ENCODE measurements at regions not wholly inside any gene's neighbourhood (a gene's known extent, or its start where the extent isn't known, plus 50 kb on each side); places are given as distances from the start of the nearest gene placed in this dataset.

DNA sequence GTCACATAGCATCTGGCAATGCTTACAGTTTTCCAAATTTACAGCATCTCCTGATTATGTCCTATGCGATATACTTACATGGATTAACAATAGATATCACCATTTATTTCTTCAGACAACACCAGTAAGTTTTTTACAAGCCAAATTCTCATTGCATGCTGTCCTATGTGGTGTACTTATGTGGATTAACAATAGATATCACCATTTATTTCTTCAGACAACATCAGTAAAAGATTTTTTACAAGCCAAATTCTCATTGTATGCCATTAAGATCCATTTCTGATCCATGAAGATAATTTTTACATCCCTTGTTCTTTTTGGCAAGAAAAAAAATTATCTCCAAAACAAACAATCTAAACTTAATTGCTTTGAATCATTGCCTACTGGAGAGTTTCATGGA is 340.9 kb downstream of the KCNN2 start:
- Histone ChIP-seq H3K4me2 (ENCODE audit: extremely low read depth, insufficient read depth, low read length) (no peak overlapping the region), H3K79me2 (ENCODE audit: control insufficient read depth, insufficient read depth, low read length) (no peaks in the 10 kb centered on the region), H3K9me3 (ENCODE audit: control insufficient read depth, insufficient read depth, low read depth, low read length) (no peaks in the 10 kb centered on the region), H2AFZ (ENCODE audit: low read length) (no peak overlapping the region), H3K27ac (ENCODE audit: insufficient read depth, low read length) (no peak overlapping the region), H4K20me1 (ENCODE audit: control insufficient read depth, extremely low read depth, insufficient read depth, low read length) (no peaks in the 10 kb centered on the region), H3K4me3 (replicated peaks in 1 of 4; ENCODE audit: control extremely low read depth in 1 of 4, insufficient read depth in 1 of 4, low read depth in 3 of 4, low read length in 4 of 4) (no peak overlapping the region), H3K9ac (ENCODE audit: insufficient read depth, low read length) (no peak overlapping the region), H3K4me1 (ENCODE audit: control insufficient read depth, extremely low read depth, insufficient read depth, low read length) (no peaks in the 10 kb centered on the region), H3K36me3 (ENCODE audit: control insufficient read depth, insufficient read depth, low read length) (no peaks in the 10 kb centered on the region), H3K27me3 (ENCODE audit: control insufficient read depth, insufficient read depth, low read length) (no peaks in the 10 kb centered on the region)
- TF ChIP-seq EZH2 (IDR thresholded peaks at IDR 0.05; ENCODE audit: low read length, missing control alignments) = no peak
- TF ChIP-seq, protein P1, sequence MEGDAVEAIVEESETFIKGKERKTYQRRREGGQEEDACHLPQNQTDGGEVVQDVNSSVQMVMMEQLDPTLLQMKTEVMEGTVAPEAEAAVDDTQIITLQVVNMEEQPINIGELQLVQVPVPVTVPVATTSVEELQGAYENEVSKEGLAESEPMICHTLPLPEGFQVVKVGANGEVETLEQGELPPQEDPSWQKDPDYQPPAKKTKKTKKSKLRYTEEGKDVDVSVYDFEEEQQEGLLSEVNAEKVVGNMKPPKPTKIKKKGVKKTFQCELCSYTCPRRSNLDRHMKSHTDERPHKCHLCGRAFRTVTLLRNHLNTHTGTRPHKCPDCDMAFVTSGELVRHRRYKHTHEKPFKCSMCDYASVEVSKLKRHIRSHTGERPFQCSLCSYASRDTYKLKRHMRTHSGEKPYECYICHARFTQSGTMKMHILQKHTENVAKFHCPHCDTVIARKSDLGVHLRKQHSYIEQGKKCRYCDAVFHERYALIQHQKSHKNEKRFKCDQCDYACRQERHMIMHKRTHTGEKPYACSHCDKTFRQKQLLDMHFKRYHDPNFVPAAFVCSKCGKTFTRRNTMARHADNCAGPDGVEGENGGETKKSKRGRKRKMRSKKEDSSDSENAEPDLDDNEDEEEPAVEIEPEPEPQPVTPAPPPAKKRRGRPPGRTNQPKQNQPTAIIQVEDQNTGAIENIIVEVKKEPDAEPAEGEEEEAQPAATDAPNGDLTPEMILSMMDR (conservative IDR thresholded peaks at IDR 0.05 in 1 of 2, IDR thresholded peaks at IDR 0.05 in 1 of 2; ENCODE audit: low read depth in 1 of 2, low read length in 2 of 2) = no peak
- DNase-seq (ENCODE audit: low read depth in 2 of 2) = no peak

DNA sequence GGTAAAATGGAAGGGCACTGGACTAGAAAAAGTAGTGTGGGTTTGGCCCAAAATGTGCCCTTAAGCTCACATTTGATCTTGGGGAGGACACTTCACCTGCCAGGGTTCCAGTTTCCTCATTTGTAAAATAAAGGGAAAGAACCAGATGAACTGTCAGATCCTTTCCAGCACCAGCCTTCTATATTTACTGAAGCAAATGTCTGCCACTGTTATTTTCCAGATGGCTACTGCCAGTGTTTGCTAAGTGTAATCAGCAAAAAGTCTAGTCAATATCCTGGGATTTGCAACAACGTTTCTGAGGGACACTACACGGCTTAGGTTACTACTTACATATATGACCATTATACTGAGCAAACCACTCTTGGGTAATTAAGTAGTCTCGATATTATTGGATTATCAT is 340.3 kb downstream of the KCNN2 start:
- no peak overlapping the region for H3K4me2 ChIP-seq (ENCODE audit: extremely low read depth, insufficient read depth, low read length)
- H3K9ac ChIP-seq (ENCODE audit: insufficient read depth, low read length) = no peak overlapping the region
- H3K36me3 ChIP-seq (ENCODE audit: control insufficient read depth, insufficient read depth, low read length) = no peaks in the 10 kb centered on the region
- no peaks in the 10 kb centered on the region for H3K79me2 ChIP-seq (ENCODE audit: control insufficient read depth, insufficient read depth, low read length)
- H3K9me3 ChIP-seq (ENCODE audit: control insufficient read depth, insufficient read depth, low read depth, low read length) = no peaks in the 10 kb centered on the region
- H4K20me1 ChIP-seq (ENCODE audit: control insufficient read depth, extremely low read depth, insufficient read depth, low read length) = no peaks in the 10 kb centered on the region
- no peak overlapping the region for H3K4me3 ChIP-seq (replicated peaks in 1 of 4; ENCODE audit: control extremely low read depth in 1 of 4, insufficient read depth in 1 of 4, low read depth in 3 of 4, low read length in 4 of 4)
- H3K27me3 ChIP-seq (ENCODE audit: control insufficient read depth, insufficient read depth, low read length) = no peaks in the 10 kb centered on the region
- no peak overlapping the region for H2AFZ ChIP-seq (ENCODE audit: low read length)
- TF ChIP-seq, protein P1 (conservative IDR thresholded peaks at IDR 0.05 in 1 of 2, IDR thresholded peaks at IDR 0.05 in 1 of 2; ENCODE audit: low read depth in 1 of 2, low read length in 2 of 2) = no peak
- no peak for TF ChIP-seq EZH2 (IDR thresholded peaks at IDR 0.05; ENCODE audit: low read length, missing control alignments)
- no peak for DNase-seq (ENCODE audit: low read depth in 2 of 2)
- H3K27ac ChIP-seq (ENCODE audit: insufficient read depth, low read length) = no peak overlapping the region
- H3K4me1 ChIP-seq (ENCODE audit: control insufficient read depth, extremely low read depth, insufficient read depth, low read length) = no peaks in the 10 kb centered on the region

DNA sequence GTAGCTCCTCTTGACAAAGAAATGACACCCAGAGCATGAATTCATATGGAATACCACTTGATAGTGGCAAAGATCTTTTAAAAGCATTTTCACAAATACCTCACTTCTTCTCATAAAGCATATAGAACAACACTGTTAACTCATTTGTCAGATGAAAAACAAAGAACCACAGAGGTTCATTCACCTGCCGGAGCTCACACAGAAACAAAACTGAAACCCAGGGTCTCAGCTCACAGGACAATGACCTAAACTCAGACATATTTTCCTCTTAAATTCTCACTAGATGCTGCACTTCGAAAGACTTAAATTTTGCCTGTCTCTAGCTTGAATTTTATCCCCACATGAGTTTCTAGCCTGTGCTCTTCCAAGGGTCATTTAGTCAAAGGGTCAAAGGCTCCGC is 339.0 kb downstream of the KCNN2 start:
- no peak overlapping the region for H2AFZ ChIP-seq (ENCODE audit: low read length)
- no peaks in the 10 kb centered on the region for H3K27me3 ChIP-seq (ENCODE audit: control insufficient read depth, insufficient read depth, low read length)
- no peak overlapping the region for H3K9ac ChIP-seq (ENCODE audit: insufficient read depth, low read length)
- H3K79me2 ChIP-seq (ENCODE audit: control insufficient read depth, insufficient read depth, low read length) = no peaks in the 10 kb centered on the region
- no peak overlapping the region for H3K4me3 ChIP-seq (replicated peaks in 1 of 4; ENCODE audit: control extremely low read depth in 1 of 4, insufficient read depth in 1 of 4, low read depth in 3 of 4, low read length in 4 of 4)
- no peaks in the 10 kb centered on the region for H3K36me3 ChIP-seq (ENCODE audit: control insufficient read depth, insufficient read depth, low read length)
- DNase-seq (ENCODE audit: low read depth in 2 of 2) = no peak
- TF ChIP-seq, protein P1 (conservative IDR thresholded peaks at IDR 0.05 in 1 of 2, IDR thresholded peaks at IDR 0.05 in 1 of 2; ENCODE audit: low read depth in 1 of 2, low read length in 2 of 2) = no peak
- TF ChIP-seq EZH2 (IDR thresholded peaks at IDR 0.05; ENCODE audit: low read length, missing control alignments) = no peak
- H3K9me3 ChIP-seq (ENCODE audit: control insufficient read depth, insufficient read depth, low read depth, low read length) = no peaks in the 10 kb centered on the region
- no peak overlapping the region for H3K27ac ChIP-seq (ENCODE audit: insufficient read depth, low read length)
- H4K20me1 ChIP-seq (ENCODE audit: control insufficient read depth, extremely low read depth, insufficient read depth, low read length) = no peaks in the 10 kb centered on the region
- H3K4me2 ChIP-seq (ENCODE audit: extremely low read depth, insufficient read depth, low read length) = no peak overlapping the region
- H3K4me1 ChIP-seq (ENCODE audit: control insufficient read depth, extremely low read depth, insufficient read depth, low read length) = no peaks in the 10 kb centered on the region

Data from fibroblast of lung (primary cell).